ENCODE measurements at regions not wholly inside any gene's neighbourhood (a gene's known extent, or its start where the extent isn't known, plus 50 kb on each side); places are given as distances from the start of the nearest gene placed in this dataset.
A peak's percentile ranks its signal among the peaks of the same experiment; 100 is the strongest.

DNA sequence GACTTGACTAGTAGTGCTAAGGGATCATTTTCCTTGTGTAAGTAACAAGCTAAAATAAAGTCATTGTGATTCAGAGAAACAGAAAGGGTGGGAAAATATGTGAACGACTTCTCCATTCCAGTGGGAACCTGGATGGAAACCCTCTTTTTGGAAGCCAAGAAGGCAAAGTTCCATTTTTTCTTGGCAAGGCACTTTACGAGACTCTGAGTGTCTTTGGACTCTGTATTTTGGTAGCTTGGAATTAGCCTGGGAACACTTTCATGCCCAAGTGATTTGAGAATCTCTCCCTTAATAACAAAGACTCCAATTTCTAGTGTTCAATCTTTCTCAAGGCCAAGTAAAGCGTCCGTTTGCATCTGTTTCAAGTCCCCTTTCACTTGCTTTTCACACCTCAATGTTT lies 100.5 kb upstream of the SASH1 start:
- Histone ChIP-seq H3K9me3 (no peaks in the 10 kb centered on the region), H3K27ac (no peak overlapping the region), H3K27me3 (no peaks in the 10 kb centered on the region), H3K36me3 (replicated peaks in 1 of 2; ENCODE audit: insufficient read depth in 1 of 2, low read depth in 2 of 2) (no peaks in the 10 kb centered on the region), H3K4me1 (no peaks in the 10 kb centered on the region), H3K4me3 (no peak overlapping the region)
- intact Hi-C loops (cut with DNase I) = no loop called here
- DNase-seq = no peak
- WGBS, 2 donors = 32 to 44% methylated on average over 4 of the region's 4 CpGs
- no peak for TF ChIP-seq POLR2A (IDR thresholded peaks at IDR 0.05)
- TF ChIP-seq, protein P1, sequence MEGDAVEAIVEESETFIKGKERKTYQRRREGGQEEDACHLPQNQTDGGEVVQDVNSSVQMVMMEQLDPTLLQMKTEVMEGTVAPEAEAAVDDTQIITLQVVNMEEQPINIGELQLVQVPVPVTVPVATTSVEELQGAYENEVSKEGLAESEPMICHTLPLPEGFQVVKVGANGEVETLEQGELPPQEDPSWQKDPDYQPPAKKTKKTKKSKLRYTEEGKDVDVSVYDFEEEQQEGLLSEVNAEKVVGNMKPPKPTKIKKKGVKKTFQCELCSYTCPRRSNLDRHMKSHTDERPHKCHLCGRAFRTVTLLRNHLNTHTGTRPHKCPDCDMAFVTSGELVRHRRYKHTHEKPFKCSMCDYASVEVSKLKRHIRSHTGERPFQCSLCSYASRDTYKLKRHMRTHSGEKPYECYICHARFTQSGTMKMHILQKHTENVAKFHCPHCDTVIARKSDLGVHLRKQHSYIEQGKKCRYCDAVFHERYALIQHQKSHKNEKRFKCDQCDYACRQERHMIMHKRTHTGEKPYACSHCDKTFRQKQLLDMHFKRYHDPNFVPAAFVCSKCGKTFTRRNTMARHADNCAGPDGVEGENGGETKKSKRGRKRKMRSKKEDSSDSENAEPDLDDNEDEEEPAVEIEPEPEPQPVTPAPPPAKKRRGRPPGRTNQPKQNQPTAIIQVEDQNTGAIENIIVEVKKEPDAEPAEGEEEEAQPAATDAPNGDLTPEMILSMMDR (IDR thresholded peaks at IDR 0.05) = no peak
- no peak for ATAC-seq

DNA sequence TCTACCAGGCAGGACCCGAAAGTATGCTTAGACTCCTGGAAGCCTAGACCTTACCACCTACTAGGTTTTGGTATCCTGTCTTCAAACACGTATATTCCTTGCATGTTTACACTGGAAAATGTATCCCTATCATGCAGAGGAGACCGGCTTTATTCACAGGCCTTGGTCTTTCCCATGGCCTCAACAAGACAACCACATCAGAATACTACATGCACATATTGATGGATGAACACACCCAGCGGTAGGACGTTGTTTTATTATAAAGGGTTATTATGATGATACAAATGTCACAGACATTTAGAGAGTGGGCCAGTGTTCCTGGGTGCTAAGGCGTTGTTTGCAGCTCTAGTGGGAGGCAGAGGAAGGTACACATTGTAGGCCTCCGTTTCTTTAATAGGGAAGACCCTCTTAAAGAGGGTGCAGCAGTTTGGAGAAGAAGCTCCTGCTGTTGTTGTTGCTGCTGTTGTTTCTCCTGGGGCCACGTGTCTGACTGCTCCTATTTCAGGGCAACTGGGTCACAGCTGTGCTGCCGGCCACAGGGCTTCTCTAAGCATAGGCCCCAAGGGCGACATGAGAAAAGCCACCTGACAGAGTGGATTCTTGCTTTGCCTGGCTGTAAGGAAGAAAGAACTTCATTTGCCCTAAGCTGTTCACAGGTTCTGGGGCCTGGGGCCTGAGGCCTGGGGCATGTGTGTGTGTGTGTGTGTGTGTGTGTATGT lies 98.3 kb upstream of the SASH1 start:
- H3K4me3 ChIP-seq = no peak overlapping the region
- no peaks in the 10 kb centered on the region for H3K36me3 ChIP-seq (replicated peaks in 1 of 2; ENCODE audit: insufficient read depth in 1 of 2, low read depth in 2 of 2)
- ATAC-seq (peak; percentile 13), DNase-seq (peak in 1 of 4 donors; percentile 7)
- H3K4me1 ChIP-seq = peaks cover 5% of the 10 kb centered on the region
- intact Hi-C loops (cut with DNase I) = no loop called here
- no peaks in the 10 kb centered on the region for H3K9me3 ChIP-seq
- 80 to 94% methylated on average over 10 of the region's 10 CpGs for WGBS, 2 donors
- H3K27ac ChIP-seq = no peak overlapping the region
- H3K27me3 ChIP-seq = no peaks in the 10 kb centered on the region
- TF ChIP-seq, protein P1 (IDR thresholded peaks at IDR 0.05) = no peak
- no peak for TF ChIP-seq POLR2A (IDR thresholded peaks at IDR 0.05)

DNA sequence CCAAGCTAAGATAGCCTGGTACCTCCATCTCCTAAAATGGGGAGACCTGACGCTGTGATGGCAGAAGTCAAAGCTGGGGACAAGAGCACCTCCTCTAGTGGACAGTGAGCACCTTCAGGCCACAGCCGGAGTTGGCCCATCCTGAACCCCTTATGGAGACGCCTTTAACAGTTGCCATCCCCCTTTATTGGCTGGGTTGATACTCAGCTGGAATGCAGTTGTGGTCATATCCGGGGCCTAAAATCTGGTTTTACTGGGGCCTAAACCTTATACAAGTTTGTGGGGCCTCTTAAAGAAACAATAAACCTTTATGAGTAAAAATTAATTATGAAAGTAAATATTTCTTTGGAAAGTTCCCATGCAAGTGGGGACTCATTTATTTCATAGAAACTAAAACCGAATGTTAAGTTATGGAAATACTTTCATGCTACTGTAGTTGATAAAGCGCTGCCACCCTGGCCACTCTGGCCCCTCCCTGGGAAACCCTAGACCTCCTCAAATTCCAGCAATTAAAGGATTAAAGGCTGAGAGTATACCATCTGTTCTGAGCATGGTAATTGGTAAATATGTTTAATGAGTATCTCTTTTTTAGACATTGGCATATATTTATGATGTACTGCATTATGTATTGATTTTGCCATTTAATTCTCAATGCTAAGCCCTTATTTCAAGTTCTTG lies 95.1 kb upstream of the SASH1 start:
- Histone ChIP-seq H3K4me3 (no peak overlapping the region), H3K27ac (no peak overlapping the region), H3K27me3 (no peaks in the 10 kb centered on the region), H3K36me3 (replicated peaks in 1 of 2; ENCODE audit: insufficient read depth in 1 of 2, low read depth in 2 of 2) (no peaks in the 10 kb centered on the region), H3K4me1 (peaks cover 13% of the 10 kb centered on the region), H3K9me3 (no peaks in the 10 kb centered on the region)
- intact Hi-C loops (cut with DNase I) = no loop called here
- 93 to 94% methylated on average over 6 of the region's 6 CpGs for WGBS, 2 donors
- no peak for ATAC-seq
- DNase-seq = no peak
- TF ChIP-seq POLR2A (IDR thresholded peaks at IDR 0.05) = no peak
- TF ChIP-seq, protein P1 (IDR thresholded peaks at IDR 0.05) = no peak

DNA sequence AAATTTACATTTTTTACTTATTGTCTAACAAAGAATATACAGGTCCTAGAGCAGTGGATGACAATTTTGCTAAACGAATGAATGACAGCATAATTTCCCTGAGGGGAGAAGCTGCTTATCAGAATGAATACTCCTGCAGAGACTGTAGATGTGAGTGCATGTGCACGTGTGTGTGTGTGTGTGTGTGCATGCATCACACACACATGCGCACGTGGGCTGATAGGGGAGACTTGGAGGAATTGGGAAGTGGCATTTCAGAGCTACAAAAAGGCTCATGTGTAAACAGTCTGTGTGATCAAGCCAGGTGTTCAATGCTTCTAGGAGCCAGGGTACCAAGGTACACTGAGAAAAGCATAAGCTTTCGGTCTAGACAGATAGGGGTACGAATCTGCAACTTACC lies 93.5 kb upstream of the SASH1 start:
- Histone ChIP-seq H3K27ac (peak overlapping the region in 1 of 4 donors; percentile 16), H3K4me1 (peaks cover 13% of the 10 kb centered on the region), H3K4me3 (no peak overlapping the region), H3K9me3 (no peaks in the 10 kb centered on the region), H3K27me3 (no peaks in the 10 kb centered on the region), H3K36me3 (replicated peaks in 1 of 2; ENCODE audit: insufficient read depth in 1 of 2, low read depth in 2 of 2) (no peaks in the 10 kb centered on the region)
- peak; percentile 83 for ATAC-seq
- WGBS, 2 donors = 31 to 43% methylated on average over 6 of the region's 6 CpGs
- peak; percentile 12 to 44 (median 32) for DNase-seq
- TF ChIP-seq POLR2A (IDR thresholded peaks at IDR 0.05) = no peak
- TF ChIP-seq, protein P1 (IDR thresholded peaks at IDR 0.05) = no peak
- intact Hi-C loops (cut with DNase I) = no loop called here

All from body of pancreas (tissue), 4 donors.